GM19397 (cell line): ENCODE measurements at regions not wholly inside any gene's neighbourhood (a gene's known extent, or its start where the extent isn't known, plus 50 kb on each side); places are given as distances from the start of the nearest gene placed in this dataset.
A peak's percentile ranks its signal among the peaks of the same experiment; 100 is the strongest.
"Not testable (repeated sequence)": the region's sequence is repeated elsewhere in the genome, so short reads cannot be mapped to it uniquely, and the experiment has no call there.

Source experiments
- ATAC-seq: cut with Tn5 transposase; IDR thresholded peaks from one replicate; pipeline ENCODE4 v1.9.1; 2021; ENCODE audit warnings: mild to moderate bottlenecking, moderate library complexity; ENCODE audit not compliant: unreplicated experiment

GRCh38 chr14:97068293-97068692 is 271.1 kb downstream of the VRK1 start:
- ATAC-seq, result not testable (repeated sequence)

- no peak for ATAC-seq
Observed at GRCh38 chr14:97070259-97070658, 273.1 kb downstream of the VRK1 start.

GRCh38 chr14:97071177-97071576 is 274.0 kb downstream of the VRK1 start:
- ATAC-seq, result no peak

GRCh38 chr14:97073622-97074021 is 276.4 kb downstream of the VRK1 start:
- ATAC-seq, result no peak

GRCh38 chr14:97074456-97074855 is 277.3 kb downstream of the VRK1 start:
- no peak for ATAC-seq

GRCh38 chr14:97074856-97075255 is 277.7 kb downstream of the VRK1 start:
- ATAC-seq, result no peak

GRCh38 chr14:97077253-97077653 is 280.1 kb downstream of the VRK1 start:
- no peak for ATAC-seq

- no peak for ATAC-seq
Observed at GRCh38 chr14:97077687-97078086, 280.5 kb downstream of the VRK1 start.

GRCh38 chr14:97080991-97081390 is 283.8 kb downstream of the VRK1 start:
- ATAC-seq, result no peak

- ATAC-seq, result no peak
Observed at GRCh38 chr14:97095269-97095668, 298.1 kb downstream of the VRK1 start.

- ATAC-seq, result no peak
Observed at GRCh38 chr14:97097296-97097695, 300.1 kb downstream of the VRK1 start.

GRCh38 chr14:97100306-97100705 is 303.1 kb downstream of the VRK1 start:
- ATAC-seq, result no peak

- ATAC-seq, result no peak
Observed at GRCh38 chr14:97101561-97101960, 304.4 kb downstream of the VRK1 start.

GRCh38 chr14:97104029-97104428 is 306.8 kb downstream of the VRK1 start:
- ATAC-seq, result no peak

- ATAC-seq, result peak; percentile 72
Observed at GRCh38 chr14:97106166-97106565, 309.0 kb downstream of the VRK1 start.

GRCh38 chr14:97106609-97107008 is 309.4 kb downstream of the VRK1 start:
- ATAC-seq, result peak; percentile 26

- ATAC-seq, result no peak
Observed at GRCh38 chr14:97107080-97107479, 309.9 kb downstream of the VRK1 start.

- ATAC-seq, result no peak
Observed at GRCh38 chr14:97107760-97108159, 310.6 kb downstream of the VRK1 start.

- ATAC-seq, result no peak
Observed at GRCh38 chr14:97109234-97109633, 312.1 kb downstream of the VRK1 start.

GRCh38 chr14:97113339-97113738 is 316.2 kb downstream of the VRK1 start:
- no peak for ATAC-seq

- ATAC-seq, result no peak
Observed at GRCh38 chr14:97116546-97116945, 319.4 kb downstream of the VRK1 start.

- no peak for ATAC-seq
Observed at GRCh38 chr14:97117693-97118092, 320.5 kb downstream of the VRK1 start.

GRCh38 chr14:97120204-97120603 is 323.0 kb downstream of the VRK1 start:
- no peak for ATAC-seq

- ATAC-seq, result no peak
Observed at GRCh38 chr14:97120611-97121031, 323.4 kb downstream of the VRK1 start.
